ENCODE measurements at regions not wholly inside any gene's neighbourhood (a gene's known extent, or its start where the extent isn't known, plus 50 kb on each side); places are given as distances from the start of the nearest gene placed in this dataset.

DNA sequence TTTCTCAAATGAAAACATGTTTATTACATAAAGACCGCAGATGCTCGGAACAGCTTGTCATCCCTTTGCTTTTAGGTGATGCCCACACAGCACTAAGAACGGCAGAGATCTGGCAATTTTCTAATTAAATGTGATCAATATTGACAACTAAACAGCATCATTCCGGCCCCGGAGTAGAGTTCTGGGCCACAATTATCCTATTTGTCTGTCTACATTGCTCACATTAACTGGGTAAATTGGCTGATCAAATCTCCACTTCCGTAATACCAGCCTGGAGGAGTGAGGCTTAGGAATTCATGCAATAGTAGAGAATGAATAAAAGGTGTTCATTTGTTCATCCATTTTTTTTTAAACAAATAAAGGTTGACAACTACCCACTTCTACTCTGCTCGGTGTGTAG is 245.1 kb upstream of the C9orf72 start:
- TF ChIP-seq RBBP5 (IDR thresholded peaks at IDR 0.05; ENCODE audit: borderline replicate concordance, low read depth, low read length) (no peak), CREB1 (IDR thresholded peaks at IDR 0.05) (no peak)
- TF ChIP-seq, protein P1, sequence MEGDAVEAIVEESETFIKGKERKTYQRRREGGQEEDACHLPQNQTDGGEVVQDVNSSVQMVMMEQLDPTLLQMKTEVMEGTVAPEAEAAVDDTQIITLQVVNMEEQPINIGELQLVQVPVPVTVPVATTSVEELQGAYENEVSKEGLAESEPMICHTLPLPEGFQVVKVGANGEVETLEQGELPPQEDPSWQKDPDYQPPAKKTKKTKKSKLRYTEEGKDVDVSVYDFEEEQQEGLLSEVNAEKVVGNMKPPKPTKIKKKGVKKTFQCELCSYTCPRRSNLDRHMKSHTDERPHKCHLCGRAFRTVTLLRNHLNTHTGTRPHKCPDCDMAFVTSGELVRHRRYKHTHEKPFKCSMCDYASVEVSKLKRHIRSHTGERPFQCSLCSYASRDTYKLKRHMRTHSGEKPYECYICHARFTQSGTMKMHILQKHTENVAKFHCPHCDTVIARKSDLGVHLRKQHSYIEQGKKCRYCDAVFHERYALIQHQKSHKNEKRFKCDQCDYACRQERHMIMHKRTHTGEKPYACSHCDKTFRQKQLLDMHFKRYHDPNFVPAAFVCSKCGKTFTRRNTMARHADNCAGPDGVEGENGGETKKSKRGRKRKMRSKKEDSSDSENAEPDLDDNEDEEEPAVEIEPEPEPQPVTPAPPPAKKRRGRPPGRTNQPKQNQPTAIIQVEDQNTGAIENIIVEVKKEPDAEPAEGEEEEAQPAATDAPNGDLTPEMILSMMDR (IDR thresholded peaks at IDR 0.05; ENCODE audit: control extremely low read depth in 1 of 3, insufficient read depth in 1 of 3, low read depth in 1 of 3, low read length in 3 of 3), result no peak
